ENCODE measurements at regions not wholly inside any gene's neighbourhood (a gene's known extent, or its start where the extent isn't known, plus 50 kb on each side); places are given as distances from the start of the nearest gene placed in this dataset.

DNA sequence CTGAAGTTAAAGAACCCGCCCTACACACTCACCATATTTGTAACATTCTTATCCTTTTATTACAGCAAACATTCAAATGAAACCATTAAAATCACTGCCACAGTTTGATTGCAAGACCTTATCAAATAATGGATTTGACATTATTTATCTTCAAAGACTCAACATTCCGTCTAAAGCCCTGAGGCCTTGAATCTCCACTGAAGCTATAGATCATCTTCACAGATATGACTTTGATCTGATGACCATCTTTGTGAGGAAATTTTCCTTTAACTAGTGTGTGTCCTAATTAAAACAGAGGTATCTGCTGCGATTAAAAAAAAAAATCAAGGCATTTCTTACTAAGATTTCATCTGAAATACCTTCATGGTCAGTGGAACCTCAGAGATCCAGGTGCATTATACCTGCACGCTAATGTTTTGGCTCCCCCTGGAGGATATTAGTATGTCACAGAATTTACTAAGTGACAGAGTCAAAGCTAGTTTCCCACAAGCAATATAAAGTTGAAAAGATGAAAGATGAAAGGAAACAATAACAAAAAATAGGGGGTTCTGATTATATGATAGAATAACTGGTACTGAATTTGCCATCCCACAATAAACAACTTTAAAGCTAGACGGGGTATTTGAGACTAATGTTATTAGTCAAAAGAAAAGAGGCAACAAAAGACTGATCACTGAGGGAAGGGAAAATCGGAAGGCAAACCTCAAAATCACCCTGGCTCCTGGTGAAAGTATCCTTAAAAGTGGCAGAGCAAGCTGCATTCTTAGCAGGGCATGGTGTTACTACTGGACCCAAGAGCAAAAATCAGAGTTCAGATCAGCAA, 923.4 kb downstream of the NCAM2 start:
- TF ChIP-seq, protein P1, sequence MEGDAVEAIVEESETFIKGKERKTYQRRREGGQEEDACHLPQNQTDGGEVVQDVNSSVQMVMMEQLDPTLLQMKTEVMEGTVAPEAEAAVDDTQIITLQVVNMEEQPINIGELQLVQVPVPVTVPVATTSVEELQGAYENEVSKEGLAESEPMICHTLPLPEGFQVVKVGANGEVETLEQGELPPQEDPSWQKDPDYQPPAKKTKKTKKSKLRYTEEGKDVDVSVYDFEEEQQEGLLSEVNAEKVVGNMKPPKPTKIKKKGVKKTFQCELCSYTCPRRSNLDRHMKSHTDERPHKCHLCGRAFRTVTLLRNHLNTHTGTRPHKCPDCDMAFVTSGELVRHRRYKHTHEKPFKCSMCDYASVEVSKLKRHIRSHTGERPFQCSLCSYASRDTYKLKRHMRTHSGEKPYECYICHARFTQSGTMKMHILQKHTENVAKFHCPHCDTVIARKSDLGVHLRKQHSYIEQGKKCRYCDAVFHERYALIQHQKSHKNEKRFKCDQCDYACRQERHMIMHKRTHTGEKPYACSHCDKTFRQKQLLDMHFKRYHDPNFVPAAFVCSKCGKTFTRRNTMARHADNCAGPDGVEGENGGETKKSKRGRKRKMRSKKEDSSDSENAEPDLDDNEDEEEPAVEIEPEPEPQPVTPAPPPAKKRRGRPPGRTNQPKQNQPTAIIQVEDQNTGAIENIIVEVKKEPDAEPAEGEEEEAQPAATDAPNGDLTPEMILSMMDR (IDR thresholded peaks at IDR 0.05): peak; percentile 88
- TF ChIP-seq TAF1 (IDR thresholded peaks at IDR 0.05; ENCODE audit: borderline replicate concordance, low read depth, low read length) (no peak), JUND (IDR thresholded peaks at IDR 0.05) (no peak), GABPA (IDR thresholded peaks at IDR 0.05; ENCODE audit: low read depth) (no peak), FOXJ3 (CRISPR knock-in tag; IDR thresholded peaks at IDR 0.05) (no peak), RXRA (IDR thresholded peaks at IDR 0.05; ENCODE audit: borderline replicate concordance, low read depth) (no peak)
- TF ChIP-seq, protein P2, sequence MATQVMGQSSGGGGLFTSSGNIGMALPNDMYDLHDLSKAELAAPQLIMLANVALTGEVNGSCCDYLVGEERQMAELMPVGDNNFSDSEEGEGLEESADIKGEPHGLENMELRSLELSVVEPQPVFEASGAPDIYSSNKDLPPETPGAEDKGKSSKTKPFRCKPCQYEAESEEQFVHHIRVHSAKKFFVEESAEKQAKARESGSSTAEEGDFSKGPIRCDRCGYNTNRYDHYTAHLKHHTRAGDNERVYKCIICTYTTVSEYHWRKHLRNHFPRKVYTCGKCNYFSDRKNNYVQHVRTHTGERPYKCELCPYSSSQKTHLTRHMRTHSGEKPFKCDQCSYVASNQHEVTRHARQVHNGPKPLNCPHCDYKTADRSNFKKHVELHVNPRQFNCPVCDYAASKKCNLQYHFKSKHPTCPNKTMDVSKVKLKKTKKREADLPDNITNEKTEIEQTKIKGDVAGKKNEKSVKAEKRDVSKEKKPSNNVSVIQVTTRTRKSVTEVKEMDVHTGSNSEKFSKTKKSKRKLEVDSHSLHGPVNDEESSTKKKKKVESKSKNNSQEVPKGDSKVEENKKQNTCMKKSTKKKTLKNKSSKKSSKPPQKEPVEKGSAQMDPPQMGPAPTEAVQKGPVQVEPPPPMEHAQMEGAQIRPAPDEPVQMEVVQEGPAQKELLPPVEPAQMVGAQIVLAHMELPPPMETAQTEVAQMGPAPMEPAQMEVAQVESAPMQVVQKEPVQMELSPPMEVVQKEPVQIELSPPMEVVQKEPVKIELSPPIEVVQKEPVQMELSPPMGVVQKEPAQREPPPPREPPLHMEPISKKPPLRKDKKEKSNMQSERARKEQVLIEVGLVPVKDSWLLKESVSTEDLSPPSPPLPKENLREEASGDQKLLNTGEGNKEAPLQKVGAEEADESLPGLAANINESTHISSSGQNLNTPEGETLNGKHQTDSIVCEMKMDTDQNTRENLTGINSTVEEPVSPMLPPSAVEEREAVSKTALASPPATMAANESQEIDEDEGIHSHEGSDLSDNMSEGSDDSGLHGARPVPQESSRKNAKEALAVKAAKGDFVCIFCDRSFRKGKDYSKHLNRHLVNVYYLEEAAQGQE (IDR thresholded peaks at IDR 0.05; ENCODE audit: low read depth, low read length): no peak
- TF ChIP-seq, protein P3, sequence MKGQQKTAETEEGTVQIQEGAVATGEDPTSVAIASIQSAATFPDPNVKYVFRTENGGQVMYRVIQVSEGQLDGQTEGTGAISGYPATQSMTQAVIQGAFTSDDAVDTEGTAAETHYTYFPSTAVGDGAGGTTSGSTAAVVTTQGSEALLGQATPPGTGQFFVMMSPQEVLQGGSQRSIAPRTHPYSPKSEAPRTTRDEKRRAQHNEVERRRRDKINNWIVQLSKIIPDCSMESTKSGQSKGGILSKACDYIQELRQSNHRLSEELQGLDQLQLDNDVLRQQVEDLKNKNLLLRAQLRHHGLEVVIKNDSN (IDR thresholded peaks at IDR 0.05; ENCODE audit: borderline replicate concordance, low read depth): no peak

Measured in SK-N-SH (cell line).